ENCODE measurements at regions not wholly inside any gene's neighbourhood (a gene's known extent, or its start where the extent isn't known, plus 50 kb on each side); places are given as distances from the start of the nearest gene placed in this dataset.

- Histone ChIP-seq H3K27me3 (ENCODE audit: low read depth, low read length) (no peaks in the 10 kb centered on the region), H3K4me3 (ENCODE audit: low read depth in 1 of 2, low read length in 2 of 2) (no peak overlapping the region), H3K4me1 (ENCODE audit: control insufficient read depth in 1 of 2, insufficient read depth in 2 of 2, low read length in 2 of 2) (peaks cover 15% of the 10 kb centered on the region in 2 donors), H3K9me3 (ENCODE audit: control insufficient read depth in 1 of 2, low read length in 2 of 2) (no peaks in the 10 kb centered on the region), H3K36me3 (ENCODE audit: control insufficient read depth in 1 of 2, insufficient read depth in 2 of 2, low read length in 2 of 2) (no peaks in the 10 kb centered on the region), H3K27ac (ENCODE audit: low read length) (no peak overlapping the region)
Measured at GRCh38 chr14:50057331-50057730, 59.0 kb downstream of the VCPKMT start.

- peaks cover 15 to 16% of the 10 kb centered on the region in 2 donors for H3K4me1 ChIP-seq (ENCODE audit: control insufficient read depth in 1 of 2, insufficient read depth in 2 of 2, low read length in 2 of 2)
- no peaks in the 10 kb centered on the region for H3K36me3 ChIP-seq (ENCODE audit: control insufficient read depth in 1 of 2, insufficient read depth in 2 of 2, low read length in 2 of 2)
- no peaks in the 10 kb centered on the region for H3K9me3 ChIP-seq (ENCODE audit: control insufficient read depth in 1 of 2, low read length in 2 of 2)
- H3K27me3 ChIP-seq (ENCODE audit: low read depth, low read length) = no peaks in the 10 kb centered on the region
- H3K4me3 ChIP-seq (ENCODE audit: low read depth in 1 of 2, low read length in 2 of 2) = no peak overlapping the region
- no peak overlapping the region for H3K27ac ChIP-seq (ENCODE audit: low read length)
Measured at GRCh38 chr14:50058113-50058512, 58.3 kb downstream of the VCPKMT start.

Measured in muscle layer of duodenum (tissue), 2 donors.